ENCODE measurements at regions not wholly inside any gene's neighbourhood (a gene's known extent, or its start where the extent isn't known, plus 50 kb on each side); places are given as distances from the start of the nearest gene placed in this dataset.

DNA sequence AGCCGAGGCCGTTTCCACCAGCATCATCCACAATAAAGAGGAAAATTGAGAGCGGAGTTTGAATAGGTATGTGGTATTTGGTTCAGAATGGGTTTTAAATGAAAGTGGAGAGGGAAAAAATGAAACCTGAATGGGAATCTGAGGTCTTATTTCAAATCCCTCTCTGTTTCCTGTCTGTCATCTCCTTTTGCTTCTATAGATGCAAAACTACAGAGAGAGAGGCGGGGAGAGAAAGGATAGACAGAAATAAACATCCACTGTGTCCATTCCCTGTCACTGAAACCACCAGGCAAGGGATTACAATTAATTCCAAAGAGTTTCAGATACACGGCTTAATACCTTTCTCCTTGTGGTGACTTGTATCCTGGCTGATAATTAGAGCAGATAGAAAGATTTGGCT lies 102.3 kb downstream of the DAD1 start:
- TF ChIP-seq, protein P1, sequence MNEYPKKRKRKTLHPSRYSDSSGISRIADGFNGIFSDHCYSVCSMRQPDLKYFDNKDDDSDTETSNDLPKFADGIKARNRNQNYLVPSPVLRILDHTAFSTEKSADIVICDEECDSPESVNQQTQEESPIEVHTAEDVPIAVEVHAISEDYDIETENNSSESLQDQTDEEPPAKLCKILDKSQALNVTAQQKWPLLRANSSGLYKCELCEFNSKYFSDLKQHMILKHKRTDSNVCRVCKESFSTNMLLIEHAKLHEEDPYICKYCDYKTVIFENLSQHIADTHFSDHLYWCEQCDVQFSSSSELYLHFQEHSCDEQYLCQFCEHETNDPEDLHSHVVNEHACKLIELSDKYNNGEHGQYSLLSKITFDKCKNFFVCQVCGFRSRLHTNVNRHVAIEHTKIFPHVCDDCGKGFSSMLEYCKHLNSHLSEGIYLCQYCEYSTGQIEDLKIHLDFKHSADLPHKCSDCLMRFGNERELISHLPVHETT (CRISPR knock-in tag; conservative IDR thresholded peaks at IDR 0.05), result no peak
- TF ChIP-seq ZNF10 (CRISPR knock-in tag; IDR thresholded peaks at IDR 0.05; ENCODE audit: borderline replicate concordance, low read depth) (no peak), TAF15 (IDR thresholded peaks at IDR 0.05; ENCODE audit: low read depth, low read length, poor library complexity, severe bottlenecking) (no peak), MAZ (IDR thresholded peaks at IDR 0.05; ENCODE audit: borderline replicate concordance, low read depth, low read length) (no peak), MAZ (CRISPR knock-in tag; IDR thresholded peaks at IDR 0.05; ENCODE audit: low read depth) (no peak)
- TF ChIP-seq, protein P2, sequence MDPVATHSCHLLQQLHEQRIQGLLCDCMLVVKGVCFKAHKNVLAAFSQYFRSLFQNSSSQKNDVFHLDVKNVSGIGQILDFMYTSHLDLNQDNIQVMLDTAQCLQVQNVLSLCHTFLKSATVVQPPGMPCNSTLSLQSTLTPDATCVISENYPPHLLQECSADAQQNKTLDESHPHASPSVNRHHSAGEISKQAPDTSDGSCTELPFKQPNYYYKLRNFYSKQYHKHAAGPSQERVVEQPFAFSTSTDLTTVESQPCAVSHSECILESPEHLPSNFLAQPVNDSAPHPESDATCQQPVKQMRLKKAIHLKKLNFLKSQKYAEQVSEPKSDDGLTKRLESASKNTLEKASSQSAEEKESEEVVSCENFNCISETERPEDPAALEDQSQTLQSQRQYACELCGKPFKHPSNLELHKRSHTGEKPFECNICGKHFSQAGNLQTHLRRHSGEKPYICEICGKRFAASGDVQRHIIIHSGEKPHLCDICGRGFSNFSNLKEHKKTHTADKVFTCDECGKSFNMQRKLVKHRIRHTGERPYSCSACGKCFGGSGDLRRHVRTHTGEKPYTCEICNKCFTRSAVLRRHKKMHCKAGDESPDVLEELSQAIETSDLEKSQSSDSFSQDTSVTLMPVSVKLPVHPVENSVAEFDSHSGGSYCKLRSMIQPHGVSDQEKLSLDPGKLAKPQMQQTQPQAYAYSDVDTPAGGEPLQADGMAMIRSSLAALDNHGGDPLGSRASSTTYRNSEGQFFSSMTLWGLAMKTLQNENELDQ (CRISPR knock-in tag; IDR thresholded peaks at IDR 0.05; ENCODE audit: borderline replicate concordance), result no peak

Measured in HepG2 (cell line).